ENCODE measurements at regions not wholly inside any gene's neighbourhood (a gene's known extent, or its start where the extent isn't known, plus 50 kb on each side); places are given as distances from the start of the nearest gene placed in this dataset.

- CTCF ChIA-PET = no interaction called here
- Histone ChIP-seq H3K4me3 (ENCODE audit: low read depth, low read length) (no peak overlapping the region), H3K9me3 (ENCODE audit: control insufficient read depth, insufficient read depth, low read length) (no peaks in the 10 kb centered on the region), H3K27ac (ENCODE audit: low read depth, low read length) (no peak overlapping the region), H3K27me3 (ENCODE audit: control insufficient read depth, insufficient read depth, low read length) (no peaks in the 10 kb centered on the region)
- DNase-seq (ENCODE audit: low read depth, low spot score) = no peak
- POLR2A ChIA-PET = no interaction called here
- no peak for TF ChIP-seq CTCF (IDR thresholded peaks at IDR 0.05; ENCODE audit: low read depth, low read length)
Measured at GRCh38 chr2:53200072-53200471, 567.5 kb upstream of the CHAC2 start.

- ChIA-PET POLR2A (no interaction called here), CTCF (interaction anchor here (1.0 kb wide), 1 partner anchor 13 kb away, joined by 4 read pairs; no protein-coding TSS in a partner anchor)
- Histone ChIP-seq H3K27ac (ENCODE audit: low read depth, low read length) (no peak overlapping the region), H3K4me3 (ENCODE audit: low read depth, low read length) (no peak overlapping the region), H3K27me3 (ENCODE audit: control insufficient read depth, insufficient read depth, low read length) (no peaks in the 10 kb centered on the region), H3K9me3 (ENCODE audit: control insufficient read depth, insufficient read depth, low read length) (no peaks in the 10 kb centered on the region)
- TF ChIP-seq CTCF (IDR thresholded peaks at IDR 0.05; ENCODE audit: low read depth, low read length) = no peak
- DNase-seq (ENCODE audit: low read depth, low spot score) = peak; percentile 18
Measured at GRCh38 chr2:53188851-53189510, 578.6 kb upstream of the CHAC2 start.

GRCh38 chr2:53183581-53183980, 584.0 kb upstream of the CHAC2 start:
- H3K4me3 ChIP-seq (ENCODE audit: low read depth, low read length) = no peak overlapping the region
- no peak for TF ChIP-seq CTCF (IDR thresholded peaks at IDR 0.05; ENCODE audit: low read depth, low read length)
- DNase-seq (ENCODE audit: low read depth, low spot score) = no peak
- CTCF ChIA-PET = no interaction called here
- no peaks in the 10 kb centered on the region for H3K27me3 ChIP-seq (ENCODE audit: control insufficient read depth, insufficient read depth, low read length)
- POLR2A ChIA-PET = no interaction called here
- H3K27ac ChIP-seq (ENCODE audit: low read depth, low read length) = no peak overlapping the region
- H3K9me3 ChIP-seq (ENCODE audit: control insufficient read depth, insufficient read depth, low read length) = no peaks in the 10 kb centered on the region

- ChIA-PET CTCF (no interaction called here), POLR2A (no interaction called here)
- Histone ChIP-seq H3K4me3 (ENCODE audit: low read depth, low read length) (no peak overlapping the region), H3K9me3 (ENCODE audit: control insufficient read depth, insufficient read depth, low read length) (no peaks in the 10 kb centered on the region), H3K27ac (ENCODE audit: low read depth, low read length) (no peak overlapping the region), H3K27me3 (ENCODE audit: control insufficient read depth, insufficient read depth, low read length) (no peaks in the 10 kb centered on the region)
- DNase-seq (ENCODE audit: low read depth, low spot score) = no peak
- TF ChIP-seq CTCF (IDR thresholded peaks at IDR 0.05; ENCODE audit: low read depth, low read length) = no peak
Measured at GRCh38 chr2:53182601-53183000, 585.0 kb upstream of the CHAC2 start.

GRCh38 chr2:53181759-53182158, 585.8 kb upstream of the CHAC2 start:
- ChIA-PET POLR2A (no interaction called here), CTCF (no interaction called here)
- Histone ChIP-seq H3K9me3 (ENCODE audit: control insufficient read depth, insufficient read depth, low read length) (no peaks in the 10 kb centered on the region), H3K27ac (ENCODE audit: low read depth, low read length) (no peak overlapping the region), H3K4me3 (ENCODE audit: low read depth, low read length) (no peak overlapping the region), H3K27me3 (ENCODE audit: control insufficient read depth, insufficient read depth, low read length) (no peaks in the 10 kb centered on the region)
- no peak for DNase-seq (ENCODE audit: low read depth, low spot score)
- no peak for TF ChIP-seq CTCF (IDR thresholded peaks at IDR 0.05; ENCODE audit: low read depth, low read length)

Measured in AG04450 (cell line).